SW480 (cell line): ENCODE measurements at regions not wholly inside any gene's neighbourhood (a gene's known extent, or its start where the extent isn't known, plus 50 kb on each side); places are given as distances from the start of the nearest gene placed in this dataset.

ENCODE experiments used
- DNase-seq: peaks from one replicate; pipeline ENCODE4 v3.0.0-alpha.2; 2016; ENCODE audit warnings: low spot score

DNA sequence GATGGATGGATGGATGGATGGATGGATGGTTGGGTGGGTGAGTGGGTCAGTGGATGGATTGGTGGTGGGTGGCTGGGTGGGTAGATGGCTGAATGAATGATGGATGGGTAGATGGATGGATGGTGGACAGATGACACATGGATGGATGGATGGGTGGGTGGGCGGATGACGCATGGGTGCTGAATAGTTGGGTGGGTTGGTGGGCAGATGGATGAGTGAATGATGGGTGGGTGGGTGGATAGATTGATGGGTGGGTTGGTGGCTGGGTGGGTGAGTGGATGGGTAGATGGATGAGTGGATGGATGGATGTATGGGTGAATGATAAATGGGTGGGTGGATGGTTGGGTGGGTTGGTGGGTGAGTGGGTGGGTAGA, 69.9 kb upstream of the NKX1-1 start:
- DNase-seq: no peak

DNA sequence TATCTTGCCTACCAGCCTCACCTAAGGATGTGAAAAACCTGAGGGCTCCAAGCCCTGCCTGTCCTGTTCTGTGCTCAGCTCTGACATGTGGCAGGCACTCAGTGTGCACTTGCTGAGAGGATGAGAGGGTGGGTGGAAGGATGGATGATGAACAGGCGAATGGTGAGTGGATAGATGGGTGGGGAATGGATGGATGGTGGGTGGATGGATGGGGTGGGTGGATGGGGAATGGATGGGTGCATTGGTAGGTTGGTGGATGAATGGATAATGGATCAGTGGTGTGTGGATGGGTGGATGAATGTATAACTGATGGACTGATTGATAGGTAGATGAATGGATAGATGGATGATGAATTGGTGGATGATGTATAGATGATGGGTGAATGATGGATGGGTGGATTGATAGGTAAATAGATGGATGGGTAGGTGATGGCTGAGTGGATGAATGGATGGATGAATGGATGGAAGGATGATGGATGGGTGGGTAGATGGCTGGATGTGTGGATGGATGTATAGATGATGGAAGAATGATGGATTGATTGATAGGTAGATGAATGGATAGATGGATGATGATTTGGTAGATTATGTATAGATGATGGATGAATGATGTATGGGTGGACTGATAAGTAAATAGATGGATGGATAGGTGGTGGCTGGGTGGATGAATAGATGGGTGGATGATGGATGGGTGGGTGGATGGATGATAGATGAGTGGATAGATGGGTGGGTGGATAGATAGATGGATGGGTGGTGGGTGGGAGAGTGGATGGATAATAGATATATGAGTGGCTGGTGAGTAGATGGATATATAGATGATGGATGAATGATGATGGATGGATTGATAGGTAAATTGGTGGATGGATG, 69.3 kb upstream of the NKX1-1 start:
- no peak for DNase-seq

DNA sequence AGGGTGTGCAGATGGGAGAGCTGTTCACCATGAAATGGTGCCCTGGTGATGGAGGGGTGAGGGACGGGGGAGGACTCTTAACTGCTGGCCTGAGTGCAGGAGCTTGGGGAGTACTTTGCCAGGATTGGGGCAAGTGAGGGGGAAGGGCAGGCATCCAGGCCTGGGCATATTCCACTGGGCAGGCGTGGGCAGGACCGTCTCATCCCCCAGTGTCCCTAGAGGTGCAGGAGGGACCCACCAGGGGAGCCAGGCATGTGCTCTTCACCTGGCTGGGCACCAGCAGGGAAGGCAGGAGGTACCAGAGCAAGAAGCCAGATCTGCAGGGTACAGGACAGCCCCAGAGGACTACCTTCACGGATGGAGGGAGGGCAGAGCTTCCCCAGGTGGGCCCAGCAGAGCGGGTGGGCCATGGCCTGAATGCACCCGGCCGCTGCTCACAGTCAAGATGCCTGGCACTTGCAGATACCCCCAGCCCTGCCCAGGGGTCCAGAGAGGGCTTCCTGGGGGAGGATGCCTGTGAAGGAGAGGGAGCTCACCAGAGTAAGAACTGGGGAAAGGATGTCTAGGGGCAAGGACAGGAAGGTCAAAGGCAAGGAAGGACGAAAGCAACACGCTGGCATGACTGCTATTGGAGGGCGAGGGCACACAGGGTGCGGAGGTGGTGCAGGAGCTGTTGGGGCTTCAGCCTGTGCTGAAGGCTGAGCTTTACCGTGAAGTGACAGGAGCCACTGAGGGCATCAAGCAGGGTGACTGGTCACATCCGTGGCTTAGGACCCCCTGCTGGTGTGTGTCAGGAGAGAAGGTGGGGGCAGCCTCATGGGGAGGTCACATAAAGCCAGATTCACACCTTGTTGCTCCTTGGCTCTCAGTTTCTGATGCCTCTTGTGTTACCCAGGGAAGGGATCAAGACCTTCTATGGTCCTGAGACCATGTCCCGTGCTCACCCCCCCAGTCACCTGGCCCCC, 68.2 kb upstream of the NKX1-1 start:
- no peak for DNase-seq

DNA sequence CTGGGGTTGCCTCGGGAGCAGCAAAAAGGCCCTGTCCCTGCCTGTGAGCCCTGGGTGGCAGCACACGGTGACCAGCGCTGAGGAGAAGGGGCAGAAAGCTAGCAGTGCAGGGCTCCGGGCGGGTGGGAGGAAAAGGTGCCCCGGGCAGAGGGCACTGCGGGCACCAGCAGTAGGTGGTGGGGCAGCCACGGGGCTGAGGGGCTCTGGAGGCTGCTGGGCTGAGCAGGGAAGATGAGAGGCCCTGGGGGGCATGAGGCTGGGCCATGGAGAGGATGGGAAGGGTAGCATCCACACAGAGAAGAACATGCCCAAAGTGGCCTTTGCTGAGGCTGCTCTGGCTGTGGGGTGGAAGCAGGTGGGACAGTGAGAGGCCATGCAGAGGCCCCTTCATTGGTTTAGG, 67.5 kb upstream of the NKX1-1 start:
- no peak for DNase-seq

DNA sequence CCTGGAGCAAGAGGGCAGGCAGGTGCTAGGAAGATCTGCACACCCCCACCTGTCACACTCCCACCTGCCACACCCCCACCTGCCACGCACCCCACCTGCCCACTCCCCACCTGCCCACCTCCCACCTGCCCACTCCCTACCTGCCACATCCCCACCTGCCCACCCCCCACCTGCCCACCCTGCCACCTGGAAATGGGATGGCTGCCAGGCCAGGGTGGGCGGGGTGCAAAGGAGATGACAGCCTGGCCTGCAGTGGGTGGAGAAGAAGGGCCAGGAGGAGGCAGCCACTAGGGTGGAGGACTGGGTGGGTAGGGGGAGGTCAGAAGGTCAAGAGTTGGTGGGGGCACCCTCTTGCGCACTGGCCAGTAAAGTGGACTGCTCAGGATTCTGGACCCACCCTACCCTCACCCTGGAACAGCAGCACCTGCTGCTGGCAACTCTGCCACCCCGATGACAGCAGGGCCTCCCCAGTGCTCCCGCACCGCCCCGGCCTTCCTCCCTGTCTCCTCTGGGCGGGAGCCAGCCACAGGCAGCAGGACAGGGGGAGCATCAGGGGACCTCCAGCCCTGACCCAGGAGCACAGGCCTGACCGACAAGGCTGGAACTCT, 66.8 kb upstream of the NKX1-1 start:
- no peak for DNase-seq

DNA sequence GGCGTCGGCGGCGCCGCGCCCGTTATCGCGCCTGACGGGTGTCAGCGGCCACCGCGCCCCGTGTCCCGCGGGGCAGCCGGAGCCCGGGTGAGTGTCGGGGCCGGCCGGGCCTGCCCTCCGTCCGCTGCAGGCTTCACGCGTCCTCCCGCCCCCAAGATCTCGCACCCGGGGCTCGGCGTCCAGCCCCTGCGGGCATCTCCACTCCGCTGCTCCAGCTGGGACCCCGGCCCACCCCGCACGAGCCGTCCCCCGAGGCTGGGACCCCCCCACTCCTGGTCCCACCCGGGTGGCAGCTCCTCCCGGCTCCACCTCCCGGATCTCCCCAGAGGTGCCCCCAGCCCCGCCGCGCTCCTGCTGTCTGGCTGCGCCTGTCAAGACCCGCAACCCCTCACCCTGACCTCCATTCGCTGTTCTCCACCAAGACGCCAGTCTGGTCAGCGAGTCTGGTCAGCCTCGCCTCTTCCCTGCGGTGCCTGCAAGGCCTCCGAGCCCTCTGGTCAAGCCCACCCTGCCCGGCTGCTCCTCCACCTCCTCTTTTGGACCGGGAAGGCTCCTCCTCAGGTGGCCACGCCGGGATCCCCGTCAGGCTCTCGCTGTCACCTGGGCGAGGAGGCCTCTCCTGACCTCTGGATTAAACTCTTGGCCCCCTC, 66.0 kb upstream of the NKX1-1 start:
- no peak for DNase-seq

DNA sequence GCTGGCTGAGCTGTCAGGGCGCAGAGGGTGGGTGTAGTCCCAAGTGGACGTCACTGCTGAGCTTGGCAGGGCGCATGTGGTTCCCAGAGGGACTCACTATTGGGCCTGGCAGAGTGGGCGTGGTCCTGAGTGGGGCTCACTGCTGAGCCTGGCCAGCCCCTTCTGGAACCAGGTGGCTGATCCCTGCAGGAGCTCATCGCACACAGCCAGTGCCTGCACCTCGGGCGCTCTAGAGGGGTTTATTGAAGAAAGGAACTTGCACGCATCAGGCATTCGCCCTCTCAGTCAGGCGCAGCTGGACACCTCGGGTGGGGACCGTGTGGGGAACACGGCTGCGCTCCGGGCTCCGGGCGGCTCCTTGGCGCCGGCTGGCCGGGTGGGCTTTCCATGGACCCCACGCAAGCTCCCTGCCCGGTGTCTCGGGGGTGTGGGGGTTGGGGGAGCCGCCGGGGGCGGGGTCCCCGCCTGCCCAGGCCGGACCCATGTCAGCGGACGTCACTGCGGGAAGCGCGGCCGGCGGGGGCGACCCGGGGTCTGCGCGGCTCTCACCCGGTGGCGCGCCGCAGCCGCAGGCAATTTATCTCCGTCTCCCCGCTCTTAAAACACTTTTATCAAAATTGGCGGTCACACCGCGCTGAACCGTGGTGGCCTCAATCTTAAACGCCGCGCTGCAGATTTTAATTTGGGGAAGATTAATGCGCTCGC, 65.4 kb upstream of the NKX1-1 start:
- no peak for DNase-seq

DNA sequence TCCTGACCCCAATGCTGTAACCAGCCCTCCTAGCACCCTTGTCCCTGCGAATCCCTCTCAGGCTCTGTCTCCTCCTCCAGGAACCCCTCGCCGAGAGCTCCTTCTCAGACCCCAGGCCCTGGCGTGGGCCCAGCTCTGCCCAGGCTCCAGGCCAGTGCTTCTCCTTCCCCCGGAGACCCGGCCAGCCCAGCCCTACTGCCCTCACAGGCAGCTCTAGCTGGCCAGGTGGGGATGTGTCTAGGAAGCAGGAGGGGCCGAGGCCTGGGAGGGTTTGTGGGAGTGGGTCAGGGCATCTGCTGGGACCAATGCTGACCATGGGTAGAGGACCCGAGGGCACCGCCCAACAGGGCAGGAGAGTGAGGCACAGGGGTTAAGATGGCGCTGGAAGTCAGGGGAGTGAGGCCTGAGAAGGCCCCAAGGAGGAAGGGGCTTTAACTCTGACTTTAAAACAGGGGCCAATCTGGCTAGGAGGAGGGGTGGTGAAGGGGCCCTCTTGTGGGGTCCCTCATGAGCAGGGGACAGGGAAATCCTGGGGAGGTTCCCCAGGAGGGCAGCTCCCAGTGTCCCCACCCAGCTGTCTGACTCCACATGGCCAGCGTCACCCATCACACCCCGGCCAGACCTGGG, 64.7 kb upstream of the NKX1-1 start:
- no peak for DNase-seq

DNA sequence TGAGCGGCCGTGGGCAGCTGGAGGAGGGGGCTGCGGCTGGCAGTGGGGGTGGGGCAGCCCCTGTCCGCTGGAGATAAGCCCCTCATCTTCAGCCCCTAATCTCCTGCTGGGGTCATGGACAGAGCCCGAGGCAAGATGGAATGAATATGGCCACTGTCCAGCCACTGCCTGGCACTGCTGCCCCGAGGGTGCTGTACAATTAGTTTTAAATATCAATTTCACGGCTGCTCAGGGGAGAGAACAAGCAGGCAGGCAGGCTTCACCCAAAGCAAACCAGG, 64.1 kb upstream of the NKX1-1 start:
- no peak for DNase-seq

DNA sequence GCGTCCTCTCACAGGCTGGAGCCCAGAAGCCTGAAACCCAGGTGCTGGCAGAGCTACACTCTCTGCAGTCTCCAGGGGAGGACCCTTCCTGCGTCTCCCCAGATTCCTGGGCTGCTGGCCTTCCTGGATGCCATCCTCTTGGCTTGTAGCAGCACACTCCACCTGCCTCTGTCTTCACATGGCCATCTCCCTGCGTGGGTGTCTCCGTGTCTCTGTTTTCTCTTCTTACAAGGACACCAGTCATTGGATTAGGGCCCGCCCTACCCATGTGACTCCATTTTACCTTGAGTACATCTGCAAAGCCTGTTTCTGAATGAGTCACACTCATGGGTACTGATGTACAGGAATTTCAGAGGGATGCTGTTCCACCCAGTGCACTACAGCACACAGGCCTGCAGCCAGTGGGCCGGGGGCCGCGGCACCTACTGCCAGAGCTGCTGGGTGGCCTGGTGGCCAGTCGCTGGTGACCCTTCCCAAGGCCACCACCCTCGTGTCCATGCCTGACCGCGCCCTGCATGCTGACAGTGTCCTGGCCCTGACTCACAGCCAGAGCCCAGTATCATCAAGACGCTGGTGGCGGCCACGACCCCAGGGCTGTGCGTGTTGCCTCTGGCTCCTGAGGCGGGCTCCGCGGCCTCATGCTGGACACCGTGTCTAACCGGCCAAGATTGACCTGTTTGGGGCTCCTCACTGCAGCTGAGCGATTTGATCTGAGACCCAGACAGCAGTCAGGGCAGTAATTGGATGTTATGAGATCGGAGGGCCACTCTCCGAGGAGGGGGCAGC, 63.6 kb upstream of the NKX1-1 start:
- no peak for DNase-seq

DNA sequence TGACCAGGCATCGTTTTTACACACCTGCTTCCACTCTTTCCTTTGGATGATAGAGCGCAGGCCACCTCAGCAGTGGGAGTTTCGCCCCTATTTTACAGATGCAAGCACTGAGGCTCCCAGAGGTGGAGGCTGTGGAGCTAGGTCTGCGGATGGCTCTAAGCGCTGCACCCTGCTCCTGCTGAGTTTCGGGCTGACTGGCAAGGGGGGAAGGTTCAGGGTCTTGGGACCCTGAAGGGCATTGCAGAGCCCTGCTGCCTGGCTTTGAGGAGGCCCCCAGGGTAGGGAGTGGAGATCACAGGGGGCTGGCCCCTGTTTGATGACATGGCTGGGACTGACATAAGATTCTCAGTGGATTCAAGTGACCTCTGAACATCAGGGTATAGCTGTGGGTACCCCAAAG, 62.8 kb upstream of the NKX1-1 start:
- DNase-seq: no peak

DNA sequence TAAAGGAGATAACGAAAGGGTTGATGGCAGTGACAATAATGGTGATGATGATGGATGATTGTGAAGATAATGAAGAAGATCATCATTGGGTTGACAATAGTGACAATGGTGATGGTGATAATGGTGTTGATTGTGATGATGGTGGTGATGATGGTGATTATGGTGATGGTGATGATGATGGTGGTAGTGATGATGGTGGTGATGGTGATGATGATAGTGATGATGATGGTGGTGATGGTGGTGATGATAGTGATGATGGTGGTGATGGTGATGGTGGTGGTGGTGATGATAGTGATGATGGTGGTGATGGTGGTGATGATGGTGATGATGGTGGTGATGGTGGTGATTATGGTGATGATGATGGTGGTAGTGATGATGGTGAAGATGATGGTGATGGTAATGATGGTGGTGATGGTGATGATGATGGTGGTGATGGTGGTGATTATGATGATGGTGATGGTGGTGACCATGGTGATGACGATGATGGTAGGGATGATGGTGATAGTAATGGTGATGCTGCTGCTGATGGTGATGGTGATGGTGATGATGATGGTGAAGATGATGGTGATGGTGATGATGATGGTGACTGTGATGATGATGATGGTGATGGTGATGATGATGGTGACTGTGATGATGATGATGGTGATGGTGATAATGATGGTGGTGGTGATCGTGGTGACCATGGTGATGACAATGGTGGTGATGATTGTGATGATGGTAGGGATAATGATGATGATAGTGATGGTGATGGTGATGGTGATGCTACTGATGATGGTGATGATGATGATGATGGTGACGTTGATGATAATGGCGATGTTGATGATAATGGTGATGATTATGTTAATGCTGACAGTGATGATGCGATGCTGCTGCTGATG, 61.6 kb upstream of the NKX1-1 start:
- DNase-seq: no peak

DNA sequence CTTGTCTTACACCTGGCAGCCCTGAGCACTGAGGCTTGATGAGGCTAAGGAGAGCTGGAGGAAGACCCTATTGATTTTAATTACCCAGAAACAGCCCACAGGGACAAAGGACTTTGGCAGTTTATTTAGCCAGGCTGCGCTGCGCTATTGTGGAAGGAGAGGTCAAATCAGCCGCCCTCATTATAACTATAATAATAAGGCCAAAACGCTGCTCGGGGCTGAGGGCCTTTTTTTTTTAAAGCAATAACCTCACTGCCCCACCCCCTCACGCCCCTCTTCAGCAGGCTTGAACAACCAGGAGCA, 60.6 kb upstream of the NKX1-1 start:
- no peak for DNase-seq

DNA sequence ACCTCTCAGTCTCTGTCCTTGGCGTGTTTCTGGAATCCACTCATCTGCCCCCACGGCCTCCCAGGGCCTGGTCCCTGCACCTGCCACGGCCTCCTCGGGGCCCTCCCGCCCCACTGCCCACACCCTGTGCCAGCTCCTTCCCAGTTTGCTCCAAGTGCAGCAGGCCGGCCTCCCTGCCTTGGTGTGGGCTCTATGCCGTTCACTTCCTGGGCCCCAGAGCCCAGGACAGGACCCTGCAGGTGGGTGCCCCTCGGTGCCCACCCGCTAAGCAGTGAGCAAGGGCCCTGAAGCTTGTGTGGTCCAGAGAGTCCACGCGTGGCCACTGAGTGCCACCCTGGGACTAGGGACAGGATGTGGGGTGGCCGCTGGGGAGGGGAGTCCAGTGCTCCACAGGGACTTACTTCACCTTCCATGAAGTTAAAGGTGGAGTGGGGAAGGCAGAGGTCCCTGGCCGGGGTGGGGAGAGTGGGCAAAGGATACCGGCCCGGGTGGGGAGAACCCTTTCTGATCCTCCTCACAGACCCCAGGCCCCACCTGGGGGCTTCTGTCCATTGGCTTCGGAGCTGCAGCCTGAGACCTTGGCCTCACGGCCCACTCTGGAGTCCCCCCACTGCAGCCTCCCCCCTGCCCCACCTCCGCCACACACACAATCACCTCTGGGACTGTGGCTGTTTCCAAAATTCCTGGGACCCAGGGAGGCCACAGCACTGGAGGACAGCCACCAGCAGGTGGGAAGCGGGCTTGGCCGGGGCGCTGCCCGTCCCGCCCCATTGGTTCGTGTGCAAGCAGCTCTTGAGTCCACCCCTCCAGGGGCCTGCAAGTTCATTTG, 60.0 kb upstream of the NKX1-1 start:
- DNase-seq: no peak

DNA sequence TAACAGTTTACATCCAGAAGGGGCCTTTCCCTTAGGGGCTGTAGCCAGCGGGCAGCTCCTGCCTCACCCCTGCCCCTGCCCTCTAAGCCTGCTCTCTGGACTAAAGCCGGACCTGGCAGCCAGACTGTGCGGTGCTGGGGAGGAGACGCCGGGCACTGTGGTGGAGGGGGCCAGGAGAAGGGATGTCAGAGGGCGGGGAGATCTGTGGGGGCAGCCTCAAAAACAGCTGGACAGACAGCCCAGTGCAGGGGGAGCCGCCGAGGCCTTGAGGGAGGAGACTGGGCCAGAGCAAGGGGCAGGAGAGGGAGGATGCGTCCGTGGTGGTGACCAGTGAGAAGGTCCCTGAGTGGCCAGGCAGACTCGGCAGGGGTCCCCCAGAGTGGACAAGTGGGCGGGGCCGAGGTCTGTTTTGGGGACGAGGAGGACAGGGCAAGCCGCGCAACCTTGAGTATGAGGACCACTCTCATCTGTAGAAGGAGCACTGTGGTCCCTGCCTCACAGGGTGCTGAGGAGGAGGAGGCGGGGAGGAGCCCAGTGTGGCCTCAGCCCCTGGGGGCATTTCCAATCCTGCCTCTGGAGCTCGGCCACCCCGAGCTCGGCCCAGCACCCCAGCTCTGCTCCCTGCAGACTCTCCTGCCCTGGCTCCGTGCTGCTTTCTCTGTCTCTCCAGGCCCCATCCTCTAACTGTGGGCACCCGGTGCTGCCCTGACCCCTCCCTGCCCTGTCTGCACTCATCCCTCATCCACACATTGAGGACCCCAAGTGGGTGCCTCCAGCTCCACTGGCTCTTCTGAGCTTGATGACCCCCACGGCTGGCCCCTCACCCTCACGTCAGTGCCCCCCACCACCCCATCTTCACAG, 59.2 kb upstream of the NKX1-1 start:
- no peak for DNase-seq

DNA sequence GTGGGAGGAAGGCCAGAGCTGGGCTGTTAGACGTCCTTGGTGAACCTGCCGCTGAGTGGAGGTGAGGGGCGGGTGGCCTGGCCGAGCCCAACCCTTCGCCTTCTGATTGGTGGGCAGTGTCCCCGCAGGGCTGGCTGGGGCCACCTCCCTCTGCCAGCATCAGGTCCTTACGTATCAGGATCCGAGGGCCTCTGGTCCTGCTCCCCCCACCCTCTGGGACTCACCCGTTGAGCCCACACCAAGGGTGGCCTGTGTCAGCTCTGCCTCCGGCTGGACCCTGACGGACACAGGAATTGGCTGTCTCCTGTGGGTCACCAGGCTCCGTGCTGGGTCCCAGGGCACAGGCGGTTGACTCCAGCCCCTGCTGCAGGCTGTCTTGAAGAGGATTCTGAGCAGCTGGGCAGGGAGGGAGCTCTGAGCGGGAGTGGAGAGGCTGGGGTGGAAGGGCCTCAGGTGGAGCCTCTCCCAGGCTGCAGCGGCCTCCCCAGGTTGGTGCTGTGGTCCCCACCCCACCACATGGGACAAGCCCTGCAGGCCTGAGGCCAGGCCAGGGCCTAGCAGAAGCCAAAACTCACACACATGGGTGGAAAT, 58.4 kb upstream of the NKX1-1 start:
- no peak for DNase-seq

DNA sequence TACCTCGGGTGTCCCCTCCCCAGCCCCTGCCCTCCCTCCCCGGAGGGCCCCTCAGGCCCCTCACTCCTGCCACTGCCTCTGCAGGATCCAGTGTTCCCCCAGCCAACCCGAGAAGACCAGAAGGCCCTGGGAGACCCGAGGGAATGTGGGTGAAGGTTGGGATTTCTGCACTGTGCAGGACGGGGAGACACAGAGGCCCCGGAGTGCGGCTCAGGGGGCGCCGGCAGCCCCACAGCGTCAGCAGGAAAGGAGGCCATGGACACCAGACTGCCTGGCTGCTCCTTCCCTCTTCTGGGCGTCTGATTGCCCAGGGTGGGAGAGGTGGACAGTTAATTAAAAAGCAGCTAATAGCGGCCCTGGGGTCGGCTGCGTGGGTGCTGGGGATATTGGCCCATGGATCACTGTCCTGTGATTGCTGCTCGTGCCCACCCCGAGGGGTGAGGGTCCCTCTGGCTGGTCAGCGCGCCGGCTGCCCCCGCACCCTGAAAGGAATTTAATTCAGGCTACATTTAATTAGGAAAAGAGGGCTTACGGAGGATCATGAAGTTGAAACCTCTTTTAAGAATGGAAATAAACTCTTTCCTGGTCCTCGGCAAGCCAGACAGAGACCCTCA, 57.8 kb upstream of the NKX1-1 start:
- DNase-seq: no peak
